ENCODE measurements at regions not wholly inside any gene's neighbourhood (a gene's known extent, or its start where the extent isn't known, plus 50 kb on each side); places are given as distances from the start of the nearest gene placed in this dataset.

DNA sequence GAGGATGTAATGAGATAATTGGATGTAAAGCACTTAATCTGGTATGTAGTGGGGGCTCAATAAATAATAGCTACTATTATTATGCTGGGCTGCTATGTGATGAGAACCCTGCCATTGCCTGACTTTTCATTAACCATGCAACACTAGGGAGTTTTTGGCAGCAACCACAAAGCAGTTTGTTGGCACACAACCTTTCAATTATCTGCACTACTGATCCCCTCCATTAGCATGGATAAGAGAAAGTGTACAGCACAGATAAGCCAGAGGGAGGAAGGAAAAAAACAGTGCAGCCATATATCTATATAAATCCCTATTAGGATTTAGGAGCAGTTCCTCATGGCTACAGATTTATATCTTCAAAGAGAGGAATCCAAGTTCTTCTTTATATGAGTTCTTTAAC lies 498.5 kb downstream of the NUF2 start (continued):
- no peak for TF ChIP-seq ZBTB33 (IDR thresholded peaks at IDR 0.05; ENCODE audit: extremely low read depth, insufficient replicate concordance, low read length)
- TF ChIP-seq ZFX (IDR thresholded peaks at IDR 0.05): no peak
- no peak for TF ChIP-seq ATF3 (IDR thresholded peaks at IDR 0.05)
- no peak for TF ChIP-seq POLR2AphosphoS5 (IDR thresholded peaks at IDR 0.05; ENCODE audit: low read depth, low read length)
- no peak for TF ChIP-seq SP1 (IDR thresholded peaks at IDR 0.05; ENCODE audit: low read depth)

DNA sequence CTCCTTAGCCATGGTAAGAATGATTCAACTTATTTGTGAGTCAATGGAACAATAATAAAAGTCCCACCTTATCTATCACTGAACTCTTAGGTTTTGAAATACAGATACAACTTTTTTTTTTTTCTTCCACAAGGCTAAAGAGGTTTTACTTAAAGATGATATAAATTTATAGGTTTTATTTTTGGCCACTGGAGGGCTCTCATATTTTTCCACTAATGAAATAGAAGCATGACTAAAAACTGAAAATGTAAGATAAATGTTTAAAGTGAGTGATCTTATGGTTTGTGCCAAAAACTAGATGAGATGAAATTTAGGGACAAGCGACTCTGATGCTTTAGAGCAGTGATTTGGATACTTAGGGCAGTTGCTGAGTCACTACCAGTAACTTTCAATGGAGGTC lies 499.0 kb downstream of the NUF2 start:
- Histone ChIP-seq H3K4me1 (ENCODE audit: control insufficient read depth in 1 of 2, insufficient read depth in 2 of 2, low read length in 2 of 2) (no peaks in the 10 kb centered on the region), H3K36me3 (ENCODE audit: control insufficient read depth in 1 of 2, insufficient read depth in 2 of 2, low read length in 2 of 2) (no peaks in the 10 kb centered on the region), H3K9ac (ENCODE audit: low read length) (no peak overlapping the region), H3K9me2 (ENCODE audit: insufficient read depth) (no peaks in the 10 kb centered on the region), H2AFZ (ENCODE audit: low read depth, low read length, poor library complexity, severe bottlenecking) (no peak overlapping the region), H3K4me2 (ENCODE audit: low read length) (no peak overlapping the region), H3K9me3 (ENCODE audit: control insufficient read depth in 1 of 2, insufficient read depth in 1 of 2, low read depth in 1 of 2, low read length in 2 of 2) (no peaks in the 10 kb centered on the region), H3K27ac (ENCODE audit: low read depth, low read length) (no peak overlapping the region), H3K4me3 (replicated peaks in 1 of 2; ENCODE audit: low read depth in 1 of 2, low read length in 2 of 2) (no peak overlapping the region), H4K20me1 (ENCODE audit: insufficient read depth) (no peaks in the 10 kb centered on the region), H3K27me3 (ENCODE audit: insufficient read depth, low read length) (no peaks in the 10 kb centered on the region), H3K79me2 (ENCODE audit: insufficient read depth, low read length) (no peaks in the 10 kb centered on the region)
- no peak for TF ChIP-seq JUND (IDR thresholded peaks at IDR 0.05)
- TF ChIP-seq, protein P1, sequence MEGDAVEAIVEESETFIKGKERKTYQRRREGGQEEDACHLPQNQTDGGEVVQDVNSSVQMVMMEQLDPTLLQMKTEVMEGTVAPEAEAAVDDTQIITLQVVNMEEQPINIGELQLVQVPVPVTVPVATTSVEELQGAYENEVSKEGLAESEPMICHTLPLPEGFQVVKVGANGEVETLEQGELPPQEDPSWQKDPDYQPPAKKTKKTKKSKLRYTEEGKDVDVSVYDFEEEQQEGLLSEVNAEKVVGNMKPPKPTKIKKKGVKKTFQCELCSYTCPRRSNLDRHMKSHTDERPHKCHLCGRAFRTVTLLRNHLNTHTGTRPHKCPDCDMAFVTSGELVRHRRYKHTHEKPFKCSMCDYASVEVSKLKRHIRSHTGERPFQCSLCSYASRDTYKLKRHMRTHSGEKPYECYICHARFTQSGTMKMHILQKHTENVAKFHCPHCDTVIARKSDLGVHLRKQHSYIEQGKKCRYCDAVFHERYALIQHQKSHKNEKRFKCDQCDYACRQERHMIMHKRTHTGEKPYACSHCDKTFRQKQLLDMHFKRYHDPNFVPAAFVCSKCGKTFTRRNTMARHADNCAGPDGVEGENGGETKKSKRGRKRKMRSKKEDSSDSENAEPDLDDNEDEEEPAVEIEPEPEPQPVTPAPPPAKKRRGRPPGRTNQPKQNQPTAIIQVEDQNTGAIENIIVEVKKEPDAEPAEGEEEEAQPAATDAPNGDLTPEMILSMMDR (IDR thresholded peaks at IDR 0.05 in 2 of 3, conservative IDR thresholded peaks at IDR 0.05 in 1 of 3; ENCODE audit: borderline replicate concordance in 1 of 3, insufficient read depth in 1 of 3, low read depth in 2 of 3, low read length in 2 of 3): peak in 1 of 3 experiments; percentile 30; a peak in 1 of 6 replicates
- ChIA-PET POLR2A (no interaction called here), RAD21 (ENCODE audit: low non-redundant PET in 1 of 2, low total read pairs in 2 of 2, uncharacterized antibody in 2 of 2, unreplicated experiment in 2 of 2) (no interaction called here), CTCF (no interaction called here)
- no TSS peak for BruUV-seq (replicated peaks)
- intact Hi-C loops (cut with micrococcal nuclease): loop anchor here (5.0 kb wide), 1 partner anchor 797 kb away; no protein-coding TSS in a partner anchor
- DNase-seq (ENCODE audit: low read depth, low spot score) (no peak), ATAC-seq (no peak)

Measured in HCT116 (cell line).